ENCODE measurements at regions not wholly inside any gene's neighbourhood (a gene's known extent, or its start where the extent isn't known, plus 50 kb on each side); places are given as distances from the start of the nearest gene placed in this dataset.

DNA sequence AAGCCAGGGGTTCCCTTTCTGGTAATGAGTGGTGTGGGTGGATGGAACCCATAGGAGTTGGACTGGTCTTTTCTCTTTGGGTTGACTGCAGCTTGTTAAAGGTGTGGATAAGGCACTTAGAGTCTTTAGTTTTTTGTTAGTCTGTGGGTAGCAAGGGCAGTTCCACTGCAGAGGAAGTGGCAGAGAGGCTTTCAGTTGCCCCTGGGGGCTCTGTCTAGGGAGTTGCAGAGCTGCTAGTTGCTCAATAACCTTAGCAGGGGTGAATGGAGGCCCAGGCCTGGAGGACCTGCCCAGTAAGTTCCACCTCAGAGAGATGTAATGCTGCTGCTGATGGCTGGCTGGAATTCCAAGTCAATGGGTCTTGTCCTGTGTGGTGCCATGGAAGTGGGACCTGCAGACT is 282.6 kb upstream of the NDST4 start:
- TF ChIP-seq POLR2AphosphoS5 (IDR thresholded peaks at IDR 0.05) (no peak), CTCF (IDR thresholded peaks at IDR 0.05 in 8 of 11, conservative IDR thresholded peaks at IDR 0.05 in 3 of 11) (no peak), POLR2A (IDR thresholded peaks at IDR 0.05) (no peak)
